Uterus (tissue), 2 donors: ENCODE measurements at regions not wholly inside any gene's neighbourhood (a gene's known extent, or its start where the extent isn't known, plus 50 kb on each side); places are given as distances from the start of the nearest gene placed in this dataset.

ENCODE experiments used
- POLR2A ChIP-seq, 2 donors: fragments of 450-650 bp; IDR thresholded peaks; one replicate each; pipeline ENCODE4 v1.6.1; 2016; ENCODE audit warnings: antibody characterized with exemption in 2 of 2, mild to moderate bottlenecking in 1 of 2, moderate library complexity in 1 of 2
- TF ChIP-seq, protein P1 (sequence below), 4 experiments: fragments of 200-600 bp in 2 of 4; fragments of 450-650 bp in 2 of 4; sonication (generic) in 2 of 4; IDR thresholded peaks; one replicate each; pipeline ENCODE4 v1.5.1; 2016 to 2019; ENCODE audit warnings: antibody characterized with exemption in 4 of 4, mild to moderate bottlenecking in 2 of 4, moderate library complexity in 1 of 4

- TF ChIP-seq, protein P1, sequence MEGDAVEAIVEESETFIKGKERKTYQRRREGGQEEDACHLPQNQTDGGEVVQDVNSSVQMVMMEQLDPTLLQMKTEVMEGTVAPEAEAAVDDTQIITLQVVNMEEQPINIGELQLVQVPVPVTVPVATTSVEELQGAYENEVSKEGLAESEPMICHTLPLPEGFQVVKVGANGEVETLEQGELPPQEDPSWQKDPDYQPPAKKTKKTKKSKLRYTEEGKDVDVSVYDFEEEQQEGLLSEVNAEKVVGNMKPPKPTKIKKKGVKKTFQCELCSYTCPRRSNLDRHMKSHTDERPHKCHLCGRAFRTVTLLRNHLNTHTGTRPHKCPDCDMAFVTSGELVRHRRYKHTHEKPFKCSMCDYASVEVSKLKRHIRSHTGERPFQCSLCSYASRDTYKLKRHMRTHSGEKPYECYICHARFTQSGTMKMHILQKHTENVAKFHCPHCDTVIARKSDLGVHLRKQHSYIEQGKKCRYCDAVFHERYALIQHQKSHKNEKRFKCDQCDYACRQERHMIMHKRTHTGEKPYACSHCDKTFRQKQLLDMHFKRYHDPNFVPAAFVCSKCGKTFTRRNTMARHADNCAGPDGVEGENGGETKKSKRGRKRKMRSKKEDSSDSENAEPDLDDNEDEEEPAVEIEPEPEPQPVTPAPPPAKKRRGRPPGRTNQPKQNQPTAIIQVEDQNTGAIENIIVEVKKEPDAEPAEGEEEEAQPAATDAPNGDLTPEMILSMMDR (IDR thresholded peaks at IDR 0.05), result no peak
- TF ChIP-seq POLR2A (IDR thresholded peaks at IDR 0.05), result no peak
These were observed 88.4 kb upstream of the FST start for GRCh38 chr5:53392073-53392472.
